ENCODE measurements at regions not wholly inside any gene's neighbourhood (a gene's known extent, or its start where the extent isn't known, plus 50 kb on each side); places are given as distances from the start of the nearest gene placed in this dataset.

- no peak overlapping the region for H3K4me3 ChIP-seq (replicated peaks in 1 of 2; ENCODE audit: low read depth in 2 of 2, low read length in 2 of 2)
- peak in 1 of 2 donors; percentile 74 for DNase-seq (ENCODE audit: low read depth in 2 of 2)
- no peak for TF ChIP-seq CTCF (IDR thresholded peaks at IDR 0.05; ENCODE audit: low read depth, low read length)
These were observed 75.5 kb downstream of the COPS8 start for GRCh38 chr2:237161189-237161588.

- no peak for TF ChIP-seq CTCF (IDR thresholded peaks at IDR 0.05; ENCODE audit: low read depth, low read length)
- H3K4me3 ChIP-seq (replicated peaks in 1 of 2; ENCODE audit: low read depth in 2 of 2, low read length in 2 of 2): no peak overlapping the region
- no peak for DNase-seq (ENCODE audit: low read depth in 2 of 2)
These were observed 77.3 kb downstream of the COPS8 start for GRCh38 chr2:237162959-237163358.

GRCh38 chr2:237164474-237165042, 78.9 kb downstream of the COPS8 start:
- no peak for TF ChIP-seq CTCF (IDR thresholded peaks at IDR 0.05; ENCODE audit: low read depth, low read length)
- H3K4me3 ChIP-seq (replicated peaks in 1 of 2; ENCODE audit: low read depth in 2 of 2, low read length in 2 of 2): no peak overlapping the region
- no peak for DNase-seq (ENCODE audit: low read depth in 2 of 2)

GRCh38 chr2:237165405-237166276, 80.0 kb downstream of the COPS8 start:
- no peak overlapping the region for H3K4me3 ChIP-seq (replicated peaks in 1 of 2; ENCODE audit: low read depth in 2 of 2, low read length in 2 of 2)
- TF ChIP-seq CTCF (IDR thresholded peaks at IDR 0.05; ENCODE audit: low read depth, low read length): peak; percentile 71
- peak; percentile 63 to 70 for DNase-seq (ENCODE audit: low read depth in 2 of 2)

GRCh38 chr2:237167038-237167437, 81.3 kb downstream of the COPS8 start:
- DNase-seq (ENCODE audit: low read depth in 2 of 2): no peak
- no peak for TF ChIP-seq CTCF (IDR thresholded peaks at IDR 0.05; ENCODE audit: low read depth, low read length)

GRCh38 chr2:237167934-237168333, 82.2 kb downstream of the COPS8 start:
- TF ChIP-seq CTCF (IDR thresholded peaks at IDR 0.05; ENCODE audit: low read depth, low read length): no peak
- H3K4me3 ChIP-seq (replicated peaks in 1 of 2; ENCODE audit: low read depth in 2 of 2, low read length in 2 of 2): no peak overlapping the region
- DNase-seq (ENCODE audit: low read depth in 2 of 2): no peak

More at GRCh38 chr2:237167038-237167437, 81.3 kb downstream of the COPS8 start:
- no peak overlapping the region for H3K4me3 ChIP-seq (replicated peaks in 1 of 2; ENCODE audit: low read depth in 2 of 2, low read length in 2 of 2)
